IMR-90 (cell line): ENCODE measurements at regions not wholly inside any gene's neighbourhood (a gene's known extent, or its start where the extent isn't known, plus 50 kb on each side); places are given as distances from the start of the nearest gene placed in this dataset.

Experiments used
- BHLHE40 ChIP-seq: fragments of 150-350 bp; IDR thresholded peaks from 2 replicates; pipeline ENCODE4 v1.6.1; 2016; ENCODE audit warnings: mild to moderate bottlenecking, low read depth, low read length
- CEBPB ChIP-seq: IDR thresholded peaks from 2 replicates; pipeline ENCODE4 v1.6.1; 2012; ENCODE audit warnings: low read depth, low read length, improper control_type of control experiment
- FOS ChIP-seq: fragments of 150-350 bp; IDR thresholded peaks from 2 replicates; pipeline ENCODE4 v1.6.1; 2016; ENCODE audit warnings: low read depth, low read length
- MXI1 ChIP-seq: IDR thresholded peaks from 2 replicates; pipeline ENCODE4 v1.6.1; 2012; ENCODE audit warnings: low read depth, mild to moderate bottlenecking, low read length, moderate library complexity, borderline replicate concordance
- NFE2L2 ChIP-seq: fragments of 150-350 bp; IDR thresholded peaks from 2 replicates; pipeline ENCODE4 v1.6.1; 2016; ENCODE audit warnings: low read depth, mild to moderate bottlenecking, low read length
- POLR2A ChIP-seq: IDR thresholded peaks from 2 replicates; pipeline ENCODE4 v1.6.1; 2012; ENCODE audit warnings: mild to moderate bottlenecking, low read depth, low read length
- RAD21 ChIP-seq: IDR thresholded peaks from 2 replicates; pipeline ENCODE4 v1.6.1; 2012; ENCODE audit warnings: low read length, improper control_type of control experiment
- RCOR1 ChIP-seq: IDR thresholded peaks from 2 replicates; pipeline ENCODE4 v1.6.1; 2012; ENCODE audit warnings: mild to moderate bottlenecking, low read length, improper control_type of control experiment; ENCODE audit not compliant: insufficient replicate concordance
- RFX5 ChIP-seq: IDR thresholded peaks from 2 replicates; pipeline ENCODE4 v1.8.0; 2012; ENCODE audit warnings: low read depth, mild to moderate bottlenecking, low read length, moderate library complexity
- SMC3 ChIP-seq: fragments of 150-350 bp; IDR thresholded peaks from 2 replicates; pipeline ENCODE4 v1.6.1; 2016; ENCODE audit warnings: low read depth, mild to moderate bottlenecking, antibody characterized with exemption, low read length, moderate library complexity
- TF ChIP-seq, protein P1 (sequence below): conservative IDR thresholded peaks from 2 replicates; pipeline ENCODE4 v1.5.1; 2012; ENCODE audit warnings: mild to moderate bottlenecking, low read depth, low read length, improper control_type of control experiment

- TF ChIP-seq, protein P1, sequence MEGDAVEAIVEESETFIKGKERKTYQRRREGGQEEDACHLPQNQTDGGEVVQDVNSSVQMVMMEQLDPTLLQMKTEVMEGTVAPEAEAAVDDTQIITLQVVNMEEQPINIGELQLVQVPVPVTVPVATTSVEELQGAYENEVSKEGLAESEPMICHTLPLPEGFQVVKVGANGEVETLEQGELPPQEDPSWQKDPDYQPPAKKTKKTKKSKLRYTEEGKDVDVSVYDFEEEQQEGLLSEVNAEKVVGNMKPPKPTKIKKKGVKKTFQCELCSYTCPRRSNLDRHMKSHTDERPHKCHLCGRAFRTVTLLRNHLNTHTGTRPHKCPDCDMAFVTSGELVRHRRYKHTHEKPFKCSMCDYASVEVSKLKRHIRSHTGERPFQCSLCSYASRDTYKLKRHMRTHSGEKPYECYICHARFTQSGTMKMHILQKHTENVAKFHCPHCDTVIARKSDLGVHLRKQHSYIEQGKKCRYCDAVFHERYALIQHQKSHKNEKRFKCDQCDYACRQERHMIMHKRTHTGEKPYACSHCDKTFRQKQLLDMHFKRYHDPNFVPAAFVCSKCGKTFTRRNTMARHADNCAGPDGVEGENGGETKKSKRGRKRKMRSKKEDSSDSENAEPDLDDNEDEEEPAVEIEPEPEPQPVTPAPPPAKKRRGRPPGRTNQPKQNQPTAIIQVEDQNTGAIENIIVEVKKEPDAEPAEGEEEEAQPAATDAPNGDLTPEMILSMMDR = no peak
- no peak for TF ChIP-seq NFE2L2
- no peak for TF ChIP-seq CEBPB
- TF ChIP-seq POLR2A = no peak
- TF ChIP-seq BHLHE40 = no peak
- TF ChIP-seq FOS = no peak
- no peak for TF ChIP-seq RAD21
- no peak for TF ChIP-seq RFX5
- no peak for TF ChIP-seq MXI1
- no peak for TF ChIP-seq SMC3
- no peak for TF ChIP-seq RCOR1
Measured at GRCh38 chr3:110855207-110855606, 216.4 kb upstream of the NECTIN3 start.
